Stimulated activated CD8-positive, alpha-beta memory T cell treated with anti-CD3 and anti-CD28 coated beads, Interleukin-2, amount 100 ng/mL, for 48 hours (primary cell): ENCODE measurements at regions not wholly inside any gene's neighbourhood (a gene's known extent, or its start where the extent isn't known, plus 50 kb on each side); places are given as distances from the start of the nearest gene placed in this dataset.

Experiments used
- DNase-seq, 2 donors: peaks; one replicate each; pipeline ENCODE4 v3.0.0-alpha.2; 2020; ENCODE audit warnings: low read depth in 2 of 2

GRCh38 chr20:50242548-50242862, 51.9 kb downstream of the CEBPB start:
- no peak for DNase-seq

GRCh38 chr20:50242863-50243609, 52.4 kb downstream of the CEBPB start:
- no peak for DNase-seq

GRCh38 chr20:50243610-50244351, 53.2 kb downstream of the CEBPB start:
- DNase-seq: no peak

- no peak for DNase-seq
Observed at GRCh38 chr20:50244352-50245149, 53.9 kb downstream of the CEBPB start.

GRCh38 chr20:50245498-50246366, 55.1 kb downstream of the CEBPB start:
- DNase-seq: no peak

GRCh38 chr20:50246367-50247195, 56.0 kb downstream of the CEBPB start:
- no peak for DNase-seq

- no peak for DNase-seq
Observed at GRCh38 chr20:50247196-50248094, 56.8 kb downstream of the CEBPB start.

- DNase-seq: no peak
Observed at GRCh38 chr20:50248104-50248641, 57.5 kb downstream of the CEBPB start.

GRCh38 chr20:50249447-50250388, 59.1 kb downstream of the CEBPB start:
- no peak for DNase-seq

GRCh38 chr20:50250679-50251382, 60.2 kb downstream of the CEBPB start:
- no peak for DNase-seq

- no peak for DNase-seq
Observed at GRCh38 chr20:50251383-50251748, 60.7 kb downstream of the CEBPB start.

GRCh38 chr20:50251992-50252511, 61.4 kb downstream of the CEBPB start:
- no peak for DNase-seq

GRCh38 chr20:50252701-50253100, 62.1 kb downstream of the CEBPB start:
- DNase-seq: no peak

GRCh38 chr20:50253101-50253500, 62.5 kb downstream of the CEBPB start:
- no peak for DNase-seq

GRCh38 chr20:50254466-50255079, 63.9 kb downstream of the CEBPB start:
- no peak for DNase-seq

- DNase-seq: no peak
Observed at GRCh38 chr20:50256577-50256976, 65.9 kb downstream of the CEBPB start.

GRCh38 chr20:50257860-50258259, 67.2 kb downstream of the CEBPB start:
- DNase-seq: no peak
